DOHH2 (cell line): ENCODE measurements at regions not wholly inside any gene's neighbourhood (a gene's known extent, or its start where the extent isn't known, plus 50 kb on each side); places are given as distances from the start of the nearest gene placed in this dataset.

Source experiments
- H3F3A ChIP-seq: fragments of 200-600 bp; sonication (generic), shearing (Covaris generic); 2 replicates; pipeline ENCODE4 v1.6.0; 2016; ENCODE audit warnings: antibody characterized with exemption, mild to moderate bottlenecking; ENCODE audit not compliant: control insufficient read depth, insufficient read depth
- H3K27ac ChIP-seq: fragments of 200-600 bp; sonication (generic); 2 replicates; pipeline ENCODE4 v1.5.1; 2014; ENCODE audit warnings: low read depth, mild to moderate bottlenecking, low read length, moderate library complexity
- H3K27me3 ChIP-seq: fragments of 200-600 bp; sonication (generic); 2 replicates; pipeline ENCODE4 v1.6.1; 2014; ENCODE audit warnings: mild to moderate bottlenecking, low read length, mixed read lengths; ENCODE audit not compliant: control insufficient read depth
- H3K36me3 ChIP-seq: fragments of 200-600 bp; sonication (generic); 2 replicates; pipeline ENCODE4 v1.6.1; 2014; ENCODE audit warnings: mild to moderate bottlenecking, low read length, moderate library complexity, mixed read lengths; ENCODE audit not compliant: control insufficient read depth
- H3K4me1 ChIP-seq: fragments of 200-600 bp; sonication (generic); 2 replicates; pipeline ENCODE4 v1.6.1; 2014; ENCODE audit warnings: mild to moderate bottlenecking, low read length, mixed read lengths; ENCODE audit not compliant: control insufficient read depth
- H3K4me2 ChIP-seq: fragments of 200-600 bp; sonication (generic); 2 replicates; pipeline ENCODE4 v1.6.0; 2014; ENCODE audit warnings: mild to moderate bottlenecking, low read length, moderate library complexity
- H3K4me3 ChIP-seq: fragments of 200-600 bp; sonication (generic); 2 replicates; pipeline ENCODE4 v1.5.1; 2014; ENCODE audit warnings: mild to moderate bottlenecking, low read length, mixed read lengths
- H3K79me2 ChIP-seq: fragments of 200-600 bp; sonication (generic); 2 replicates; pipeline ENCODE4 v1.6.1; 2014; ENCODE audit warnings: mild to moderate bottlenecking, low read length, mixed read lengths; ENCODE audit not compliant: control insufficient read depth
- H3K9me2 ChIP-seq: fragments of 200-600 bp; sonication (generic); replicated peaks from 2 replicates; pipeline ENCODE4 v1.6.1; 2014; ENCODE audit warnings: mild to moderate bottlenecking, low read length, mixed read lengths; ENCODE audit not compliant: control insufficient read depth
- H3K9me3 ChIP-seq: fragments of 200-600 bp; sonication (generic); 2 replicates; pipeline ENCODE4 v1.6.1; 2014; ENCODE audit warnings: antibody characterized with exemption, low read length, mixed read lengths; ENCODE audit not compliant: control insufficient read depth, insufficient read depth
- H4K20me1 ChIP-seq: fragments of 200-600 bp; sonication (generic); 2 replicates; pipeline ENCODE4 v1.6.0; 2014; ENCODE audit warnings: low read depth, mild to moderate bottlenecking, antibody characterized with exemption, low read length, moderate library complexity; ENCODE audit not compliant: control insufficient read depth, insufficient read depth
- EZH2phosphoT487 ChIP-seq: fragments of 200-600 bp; sonication (generic); IDR thresholded peaks from 2 replicates; pipeline ENCODE4 v1.6.1; 2017; ENCODE audit warnings: borderline replicate concordance, mild to moderate bottlenecking, antibody characterized with exemption, low read length, moderate library complexity, mixed read lengths
- TF ChIP-seq, protein P1 (sequence below): fragments of 200-600 bp; sonication (generic); IDR thresholded peaks from one replicate; pipeline ENCODE4 v1.5.1; 2014; ENCODE audit warnings: antibody characterized with exemption, mild to moderate bottlenecking, low read depth, low read length; ENCODE audit not compliant: poor library complexity, severe bottlenecking

DNA sequence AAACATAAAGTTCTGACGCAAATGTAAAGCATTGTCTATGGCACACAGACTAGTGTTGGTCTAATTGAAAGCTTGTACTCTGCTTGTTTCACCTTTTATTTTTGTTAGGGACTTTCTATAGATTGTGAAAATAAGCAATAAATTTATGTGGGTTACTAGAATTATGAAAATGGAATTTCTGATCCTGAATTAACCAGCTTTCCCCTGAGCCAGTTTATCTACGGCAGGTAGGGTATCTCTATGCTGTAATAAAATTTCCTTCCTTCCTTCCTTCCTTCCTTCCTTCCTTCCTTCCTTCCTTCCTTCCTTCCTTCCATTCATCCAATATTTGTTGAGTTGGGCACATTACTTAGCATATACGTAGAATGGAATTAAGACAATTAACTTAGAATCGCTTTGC lies 362.6 kb upstream of the SPRED2 start:
- Histone ChIP-seq H3K4me1 (no peaks in the 10 kb centered on the region), H3K4me3 (no peak overlapping the region), H3F3A (no peaks in the 10 kb centered on the region), H3K27ac (no peak overlapping the region), H3K4me2 (no peak overlapping the region), H3K27me3 (no peaks in the 10 kb centered on the region), H3K79me2 (no peaks in the 10 kb centered on the region), H3K36me3 (no peaks in the 10 kb centered on the region), H3K9me3 (no peaks in the 10 kb centered on the region), H3K9me2 (no peaks in the 10 kb centered on the region), H4K20me1 (no peaks in the 10 kb centered on the region)
- TF ChIP-seq EZH2phosphoT487, result no peak
- TF ChIP-seq, protein P1, sequence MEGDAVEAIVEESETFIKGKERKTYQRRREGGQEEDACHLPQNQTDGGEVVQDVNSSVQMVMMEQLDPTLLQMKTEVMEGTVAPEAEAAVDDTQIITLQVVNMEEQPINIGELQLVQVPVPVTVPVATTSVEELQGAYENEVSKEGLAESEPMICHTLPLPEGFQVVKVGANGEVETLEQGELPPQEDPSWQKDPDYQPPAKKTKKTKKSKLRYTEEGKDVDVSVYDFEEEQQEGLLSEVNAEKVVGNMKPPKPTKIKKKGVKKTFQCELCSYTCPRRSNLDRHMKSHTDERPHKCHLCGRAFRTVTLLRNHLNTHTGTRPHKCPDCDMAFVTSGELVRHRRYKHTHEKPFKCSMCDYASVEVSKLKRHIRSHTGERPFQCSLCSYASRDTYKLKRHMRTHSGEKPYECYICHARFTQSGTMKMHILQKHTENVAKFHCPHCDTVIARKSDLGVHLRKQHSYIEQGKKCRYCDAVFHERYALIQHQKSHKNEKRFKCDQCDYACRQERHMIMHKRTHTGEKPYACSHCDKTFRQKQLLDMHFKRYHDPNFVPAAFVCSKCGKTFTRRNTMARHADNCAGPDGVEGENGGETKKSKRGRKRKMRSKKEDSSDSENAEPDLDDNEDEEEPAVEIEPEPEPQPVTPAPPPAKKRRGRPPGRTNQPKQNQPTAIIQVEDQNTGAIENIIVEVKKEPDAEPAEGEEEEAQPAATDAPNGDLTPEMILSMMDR, result no peak

DNA sequence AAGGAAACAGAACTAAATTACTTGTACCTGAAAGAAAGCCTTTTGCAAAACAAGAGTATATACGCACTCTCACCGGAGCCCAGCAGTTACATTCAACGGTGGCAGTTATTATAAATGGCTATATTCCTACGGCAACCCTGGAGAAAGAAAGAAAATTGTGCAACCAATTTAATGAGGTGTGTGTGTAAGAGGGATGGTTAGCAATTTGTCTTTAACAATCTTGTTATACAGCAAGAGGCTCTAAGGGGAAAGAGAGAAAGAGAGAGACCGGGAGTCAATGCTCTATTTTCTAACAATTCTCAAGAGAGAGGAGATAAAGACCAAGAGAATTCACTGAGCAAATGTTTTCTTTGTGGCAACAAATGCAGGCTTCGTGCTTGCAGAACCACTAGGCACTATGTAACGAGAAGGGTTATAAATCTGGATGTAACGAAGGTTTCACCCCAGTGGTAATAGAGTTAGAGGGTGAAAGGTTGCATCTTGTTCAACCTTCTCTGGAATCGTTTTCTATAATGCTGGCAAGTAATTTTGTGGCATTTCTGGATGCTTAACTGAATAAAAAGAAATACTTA lies 359.1 kb upstream of the SPRED2 start:
- no peak overlapping the region for H3K27ac ChIP-seq
- H3K79me2 ChIP-seq, result no peaks in the 10 kb centered on the region
- no peaks in the 10 kb centered on the region for H3K27me3 ChIP-seq

DNA sequence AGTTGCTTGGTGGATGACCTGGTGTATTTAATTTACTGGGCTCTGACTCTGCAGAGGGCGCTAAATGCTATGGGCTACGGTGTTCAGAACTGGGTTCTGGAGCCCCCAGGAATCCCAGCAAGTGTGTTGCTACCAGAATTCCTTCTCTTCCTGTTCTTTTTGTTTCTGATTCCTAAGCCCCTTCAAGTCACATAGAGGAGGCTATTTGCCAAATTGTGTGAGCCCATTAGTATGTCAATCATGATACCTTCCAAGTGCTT lies 358.2 kb upstream of the SPRED2 start:
- H3K4me1 ChIP-seq, result no peaks in the 10 kb centered on the region
- H3K9me2 ChIP-seq, result no peaks in the 10 kb centered on the region
- no peak overlapping the region for H3K27ac ChIP-seq
- H3K36me3 ChIP-seq, result no peaks in the 10 kb centered on the region
- no peak overlapping the region for H3K4me3 ChIP-seq
- no peaks in the 10 kb centered on the region for H4K20me1 ChIP-seq
- no peaks in the 10 kb centered on the region for H3K27me3 ChIP-seq
- no peaks in the 10 kb centered on the region for H3F3A ChIP-seq
- H3K4me2 ChIP-seq, result no peak overlapping the region
- no peak for TF ChIP-seq EZH2phosphoT487
- TF ChIP-seq, protein P1, result no peak
- H3K9me3 ChIP-seq, result no peaks in the 10 kb centered on the region
- no peaks in the 10 kb centered on the region for H3K79me2 ChIP-seq

More for the DNA sequence above, 359.1 kb upstream of the SPRED2 start:
- H3K9me3 ChIP-seq, result no peaks in the 10 kb centered on the region
- H3F3A ChIP-seq, result no peaks in the 10 kb centered on the region
- H3K9me2 ChIP-seq, result no peaks in the 10 kb centered on the region
- H3K4me1 ChIP-seq, result no peaks in the 10 kb centered on the region
- no peak overlapping the region for H3K4me3 ChIP-seq
- TF ChIP-seq, protein P1, result no peak
- no peak for TF ChIP-seq EZH2phosphoT487
- no peaks in the 10 kb centered on the region for H4K20me1 ChIP-seq
- no peaks in the 10 kb centered on the region for H3K36me3 ChIP-seq
- H3K4me2 ChIP-seq, result no peak overlapping the region
